Hepatocyte (in vitro differentiated cells): ENCODE measurements at regions not wholly inside any gene's neighbourhood (a gene's known extent, or its start where the extent isn't known, plus 50 kb on each side); places are given as distances from the start of the nearest gene placed in this dataset.

Experiments
- CTCF ChIP-seq: fragments of 200-600 bp; sonication (generic); IDR thresholded peaks from 2 replicates; pipeline ENCODE4 v1.5.1; 2016; ENCODE audit warnings: antibody characterized with exemption, mild to moderate bottlenecking; ENCODE audit not compliant: poor library complexity
- EZH2 ChIP-seq: fragments of 200-600 bp; sonication (generic); IDR thresholded peaks from 2 replicates; pipeline ENCODE4 v1.6.1; 2016; ENCODE audit warnings: antibody characterized with exemption, mild to moderate bottlenecking, borderline replicate concordance
- EZH2phosphoT487 ChIP-seq: fragments of 200-600 bp; sonication (generic); IDR thresholded peaks from one replicate; pipeline ENCODE4 v1.6.1; 2018; ENCODE audit warnings: antibody characterized with exemption, mild to moderate bottlenecking, low read depth, moderate library complexity; ENCODE audit not compliant: unreplicated experiment, severe bottlenecking

GRCh38 chr10:125401462-125401861 lies 241.1 kb upstream of the CTBP2 start:
- TF ChIP-seq CTCF (no peak), EZH2 (no peak), EZH2phosphoT487 (no peak)
